Nephron progenitor cell (in vitro differentiated cells): ENCODE measurements at regions not wholly inside any gene's neighbourhood (a gene's known extent, or its start where the extent isn't known, plus 50 kb on each side); places are given as distances from the start of the nearest gene placed in this dataset.

Experiments used
- DNase-seq: peaks from one replicate; pipeline ENCODE4 v3.0.0; 2021
- H3K27ac Mint-ChIP-seq: 2 replicates; pipeline ENCODE4 v1.8.0; 2021; ENCODE audit warnings: mild to moderate bottlenecking, moderate library complexity, mixed read lengths
- H3K27me3 Mint-ChIP-seq: 2 replicates; pipeline ENCODE4 v1.8.0; 2021; ENCODE audit warnings: mild to moderate bottlenecking, low read depth, mixed read lengths; ENCODE audit not compliant: poor library complexity
- H3K36me3 Mint-ChIP-seq: 2 replicates; pipeline ENCODE4 v1.8.0; 2021; ENCODE audit warnings: low read depth, mixed read lengths
- H3K4me1 Mint-ChIP-seq: 2 replicates; pipeline ENCODE4 v1.8.0; 2021; ENCODE audit warnings: mixed read lengths
- H3K4me3 Mint-ChIP-seq: 2 replicates; pipeline ENCODE4 v1.8.0; 2021; ENCODE audit warnings: mild to moderate bottlenecking, moderate library complexity, mixed read lengths
- H3K9me3 Mint-ChIP-seq: 2 replicates; pipeline ENCODE4 v1.8.0; 2021; ENCODE audit warnings: mild to moderate bottlenecking, moderate library complexity, mixed read lengths
- CTCF ChIP-seq: fragments of 200-600 bp; sonication (generic); IDR thresholded peaks from 2 replicates; pipeline ENCODE4 v1.5.0; 2021; ENCODE audit warnings: antibody characterized with exemption

- no peak for DNase-seq
- Mint-ChIP-seq H3K27ac (no peak overlapping the region), H3K27me3 (no peaks in the 10 kb centered on the region), H3K36me3 (no peaks in the 10 kb centered on the region), H3K9me3 (no peaks in the 10 kb centered on the region), H3K4me3 (no peak overlapping the region), H3K4me1 (peaks cover 9% of the 10 kb centered on the region)
- no peak for TF ChIP-seq CTCF
Measured at GRCh38 chr6:91816335-91816734, 1229.5 kb upstream of the MAP3K7 start.

- Mint-ChIP-seq H3K9me3 (no peaks in the 10 kb centered on the region), H3K36me3 (no peaks in the 10 kb centered on the region), H3K4me1 (peaks cover 22% of the 10 kb centered on the region), H3K4me3 (no peak overlapping the region), H3K27me3 (no peaks in the 10 kb centered on the region), H3K27ac (no peak overlapping the region)
- no peak for DNase-seq
- TF ChIP-seq CTCF = no peak
Measured at GRCh38 chr6:91813641-91814040, 1226.8 kb upstream of the MAP3K7 start.

- Mint-ChIP-seq H3K36me3 (no peaks in the 10 kb centered on the region), H3K9me3 (no peaks in the 10 kb centered on the region), H3K4me3 (no peak overlapping the region), H3K4me1 (peaks cover 22% of the 10 kb centered on the region), H3K27ac (no peak overlapping the region), H3K27me3 (no peaks in the 10 kb centered on the region)
- DNase-seq = no peak
- no peak for TF ChIP-seq CTCF
Measured at GRCh38 chr6:91812596-91813274, 1225.9 kb upstream of the MAP3K7 start.

- H3K36me3 Mint-ChIP-seq = no peaks in the 10 kb centered on the region
- peaks cover 3% of the 10 kb centered on the region for H3K4me1 Mint-ChIP-seq
- H3K27me3 Mint-ChIP-seq = no peaks in the 10 kb centered on the region
- DNase-seq = no peak
- no peak overlapping the region for H3K4me3 Mint-ChIP-seq
- no peak for TF ChIP-seq CTCF
- H3K27ac Mint-ChIP-seq = no peak overlapping the region
- no peaks in the 10 kb centered on the region for H3K9me3 Mint-ChIP-seq
Measured at GRCh38 chr6:91804981-91805380, 1218.1 kb upstream of the MAP3K7 start.

GRCh38 chr6:91802431-91802830 is 1215.6 kb upstream of the MAP3K7 start:
- Mint-ChIP-seq H3K4me1 (no peaks in the 10 kb centered on the region), H3K9me3 (no peaks in the 10 kb centered on the region), H3K27me3 (no peaks in the 10 kb centered on the region), H3K36me3 (no peaks in the 10 kb centered on the region), H3K4me3 (no peak overlapping the region), H3K27ac (no peak overlapping the region)
- DNase-seq = no peak
- no peak for TF ChIP-seq CTCF

- no peak for TF ChIP-seq CTCF
- H3K36me3 Mint-ChIP-seq = no peaks in the 10 kb centered on the region
- H3K4me1 Mint-ChIP-seq = no peaks in the 10 kb centered on the region
- H3K4me3 Mint-ChIP-seq = no peak overlapping the region
- H3K27me3 Mint-ChIP-seq = no peaks in the 10 kb centered on the region
- no peaks in the 10 kb centered on the region for H3K9me3 Mint-ChIP-seq
- DNase-seq = no peak
- H3K27ac Mint-ChIP-seq = no peak overlapping the region
Measured at GRCh38 chr6:91796603-91797002, 1209.7 kb upstream of the MAP3K7 start.
